Progenitor cell of endocrine pancreas (in vitro differentiated cells): ENCODE measurements at regions not wholly inside any gene's neighbourhood (a gene's known extent, or its start where the extent isn't known, plus 50 kb on each side); places are given as distances from the start of the nearest gene placed in this dataset.

Experiments used
- DNase-seq: peaks from one replicate; pipeline ENCODE4 v3.0.0; 2021; ENCODE audit warnings: low spot score; ENCODE audit not compliant: unreplicated experiment
- H3K27ac Mint-ChIP-seq: 2 replicates; pipeline ENCODE4 v1.8.0; 2021; ENCODE audit warnings: mild to moderate bottlenecking, moderate library complexity, mixed read lengths
- H3K27me3 Mint-ChIP-seq: 2 replicates; pipeline ENCODE4 v1.8.0; 2021; ENCODE audit warnings: mixed read lengths
- H3K36me3 Mint-ChIP-seq: 2 replicates; pipeline ENCODE4 v1.8.0; 2022; ENCODE audit warnings: mixed read lengths; ENCODE audit not compliant: insufficient read depth
- H3K4me1 Mint-ChIP-seq: 2 replicates; pipeline ENCODE4 v1.8.0; 2021; ENCODE audit warnings: low read depth, mixed read lengths
- H3K4me3 Mint-ChIP-seq: 2 replicates; pipeline ENCODE4 v1.8.0; 2021; ENCODE audit warnings: low read depth, mild to moderate bottlenecking, moderate library complexity, mixed read lengths
- H3K9me3 Mint-ChIP-seq: 2 replicates; pipeline ENCODE4 v1.8.0; 2021; ENCODE audit warnings: low read depth, mixed read lengths
- CTCF ChIP-seq: fragments of 200-600 bp; sonication (generic); IDR thresholded peaks from one replicate; pipeline ENCODE4 v1.5.0; 2021; ENCODE audit warnings: antibody characterized with exemption, mild to moderate bottlenecking; ENCODE audit not compliant: unreplicated experiment

- no peak overlapping the region for H3K27ac Mint-ChIP-seq
- H3K4me1 Mint-ChIP-seq: peaks cover 5% of the 10 kb centered on the region
- no peaks in the 10 kb centered on the region for H3K27me3 Mint-ChIP-seq
- DNase-seq: no peak
- TF ChIP-seq CTCF: no peak
- peaks cover 2% of the 10 kb centered on the region for H3K9me3 Mint-ChIP-seq
- H3K36me3 Mint-ChIP-seq: no peaks in the 10 kb centered on the region
- no peak overlapping the region for H3K4me3 Mint-ChIP-seq
These were observed 73.4 kb downstream of the NTMT2 start for GRCh38 chr1:170219163-170219562.

- peak overlapping the region; percentile 21 for H3K27ac Mint-ChIP-seq
- TF ChIP-seq CTCF: no peak
- no peak overlapping the region for H3K4me3 Mint-ChIP-seq
- no peaks in the 10 kb centered on the region for H3K36me3 Mint-ChIP-seq
- DNase-seq: no peak
- H3K9me3 Mint-ChIP-seq: peaks cover 2% of the 10 kb centered on the region
- H3K4me1 Mint-ChIP-seq: peaks cover 5% of the 10 kb centered on the region
- H3K27me3 Mint-ChIP-seq: no peaks in the 10 kb centered on the region
These were observed 75.3 kb downstream of the NTMT2 start for GRCh38 chr1:170221031-170221430.

- no peak overlapping the region for H3K27ac Mint-ChIP-seq
- peaks cover 2% of the 10 kb centered on the region for H3K9me3 Mint-ChIP-seq
- H3K4me1 Mint-ChIP-seq: peaks cover 5% of the 10 kb centered on the region
- H3K27me3 Mint-ChIP-seq: no peaks in the 10 kb centered on the region
- TF ChIP-seq CTCF: no peak
- DNase-seq: no peak
- H3K4me3 Mint-ChIP-seq: no peak overlapping the region
- no peaks in the 10 kb centered on the region for H3K36me3 Mint-ChIP-seq
These were observed 75.7 kb downstream of the NTMT2 start for GRCh38 chr1:170221495-170221894.

GRCh38 chr1:170224469-170224868, 78.7 kb downstream of the NTMT2 start:
- TF ChIP-seq CTCF: no peak
- no peak for DNase-seq
- Mint-ChIP-seq H3K27me3 (no peaks in the 10 kb centered on the region), H3K27ac (no peak overlapping the region), H3K36me3 (no peaks in the 10 kb centered on the region), H3K9me3 (no peaks in the 10 kb centered on the region), H3K4me3 (no peak overlapping the region), H3K4me1 (peaks cover 7% of the 10 kb centered on the region)

GRCh38 chr1:170225781-170226530, 80.2 kb downstream of the NTMT2 start:
- H3K27me3 Mint-ChIP-seq: no peaks in the 10 kb centered on the region
- H3K4me3 Mint-ChIP-seq: no peak overlapping the region
- TF ChIP-seq CTCF: no peak
- H3K9me3 Mint-ChIP-seq: no peaks in the 10 kb centered on the region
- H3K36me3 Mint-ChIP-seq: no peaks in the 10 kb centered on the region
- H3K4me1 Mint-ChIP-seq: peaks cover 2% of the 10 kb centered on the region
- DNase-seq: no peak
- H3K27ac Mint-ChIP-seq: no peak overlapping the region
